ENCODE measurements at regions not wholly inside any gene's neighbourhood (a gene's known extent, or its start where the extent isn't known, plus 50 kb on each side); places are given as distances from the start of the nearest gene placed in this dataset.

- TF ChIP-seq POLR2A (IDR thresholded peaks at IDR 0.05), result no peak
- TF ChIP-seq CTCF (IDR thresholded peaks at IDR 0.05), result no peak
Observed at GRCh38 chr3:181764544-181764943, 52.8 kb downstream of the SOX2 start.

All from uterus (tissue), 2 donors.